ENCODE measurements at regions not wholly inside any gene's neighbourhood (a gene's known extent, or its start where the extent isn't known, plus 50 kb on each side); places are given as distances from the start of the nearest gene placed in this dataset.
A peak's percentile ranks its signal among the peaks of the same experiment; 100 is the strongest.

DNA sequence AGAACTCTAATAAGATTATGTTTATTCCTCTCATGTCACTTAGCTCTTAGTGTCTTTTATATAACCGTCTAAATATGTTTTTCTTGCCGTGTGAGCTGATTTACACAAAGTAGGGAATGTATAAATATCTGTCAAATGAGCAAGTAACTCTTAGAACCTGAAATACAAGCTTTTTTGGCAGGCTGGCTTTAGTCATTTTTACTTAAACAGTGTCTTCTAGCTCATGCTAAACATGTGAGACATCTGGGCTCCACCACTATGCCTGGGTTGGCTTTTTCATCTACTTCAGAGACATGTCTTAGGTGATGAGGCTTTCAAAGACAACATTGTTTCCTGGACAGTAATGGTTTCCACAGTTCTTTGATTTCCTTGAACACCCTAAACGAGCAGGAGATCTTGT is 137.2 kb upstream of the ZNF608 start (continued):
- TF ChIP-seq, protein P1, sequence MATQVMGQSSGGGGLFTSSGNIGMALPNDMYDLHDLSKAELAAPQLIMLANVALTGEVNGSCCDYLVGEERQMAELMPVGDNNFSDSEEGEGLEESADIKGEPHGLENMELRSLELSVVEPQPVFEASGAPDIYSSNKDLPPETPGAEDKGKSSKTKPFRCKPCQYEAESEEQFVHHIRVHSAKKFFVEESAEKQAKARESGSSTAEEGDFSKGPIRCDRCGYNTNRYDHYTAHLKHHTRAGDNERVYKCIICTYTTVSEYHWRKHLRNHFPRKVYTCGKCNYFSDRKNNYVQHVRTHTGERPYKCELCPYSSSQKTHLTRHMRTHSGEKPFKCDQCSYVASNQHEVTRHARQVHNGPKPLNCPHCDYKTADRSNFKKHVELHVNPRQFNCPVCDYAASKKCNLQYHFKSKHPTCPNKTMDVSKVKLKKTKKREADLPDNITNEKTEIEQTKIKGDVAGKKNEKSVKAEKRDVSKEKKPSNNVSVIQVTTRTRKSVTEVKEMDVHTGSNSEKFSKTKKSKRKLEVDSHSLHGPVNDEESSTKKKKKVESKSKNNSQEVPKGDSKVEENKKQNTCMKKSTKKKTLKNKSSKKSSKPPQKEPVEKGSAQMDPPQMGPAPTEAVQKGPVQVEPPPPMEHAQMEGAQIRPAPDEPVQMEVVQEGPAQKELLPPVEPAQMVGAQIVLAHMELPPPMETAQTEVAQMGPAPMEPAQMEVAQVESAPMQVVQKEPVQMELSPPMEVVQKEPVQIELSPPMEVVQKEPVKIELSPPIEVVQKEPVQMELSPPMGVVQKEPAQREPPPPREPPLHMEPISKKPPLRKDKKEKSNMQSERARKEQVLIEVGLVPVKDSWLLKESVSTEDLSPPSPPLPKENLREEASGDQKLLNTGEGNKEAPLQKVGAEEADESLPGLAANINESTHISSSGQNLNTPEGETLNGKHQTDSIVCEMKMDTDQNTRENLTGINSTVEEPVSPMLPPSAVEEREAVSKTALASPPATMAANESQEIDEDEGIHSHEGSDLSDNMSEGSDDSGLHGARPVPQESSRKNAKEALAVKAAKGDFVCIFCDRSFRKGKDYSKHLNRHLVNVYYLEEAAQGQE (IDR thresholded peaks at IDR 0.05): no peak

DNA sequence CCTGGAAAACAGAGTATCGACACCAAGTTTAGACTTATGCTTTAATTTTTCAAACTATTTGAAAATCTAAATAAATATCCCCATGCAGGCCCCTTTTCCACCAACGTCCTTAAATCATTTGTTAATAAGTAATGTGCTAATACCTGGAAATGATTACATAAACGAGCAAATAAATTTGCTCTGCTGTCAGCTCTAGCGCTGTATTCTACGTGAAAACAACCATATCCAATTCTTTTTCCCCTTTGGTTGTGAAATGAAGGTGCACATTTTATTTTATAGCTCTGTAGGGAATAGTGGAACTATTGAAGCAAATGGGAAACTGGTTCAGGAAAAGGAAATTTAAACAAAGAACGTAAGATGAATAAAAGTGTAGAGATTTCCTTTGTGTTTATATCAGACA is 137.7 kb upstream of the ZNF608 start:
- peak overlapping the region in 1 of 2 donors; percentile 52 for H3K9ac ChIP-seq (ENCODE audit: low read depth in 1 of 2, low read length in 2 of 2)
- WGBS: 39% methylated on average over 6 of the region's 6 CpGs
- no peaks in the 10 kb centered on the region for H3K27me3 ChIP-seq (ENCODE audit: control insufficient read depth in 4 of 4, insufficient read depth in 4 of 4, low read length in 3 of 4)
- peak overlapping the region in 1 of 2 donors; percentile 35 for H3K27ac ChIP-seq (ENCODE audit: low read depth in 1 of 2, low read length in 2 of 2)
- no peak for TF ChIP-seq RXRA (IDR thresholded peaks at IDR 0.05)
- TF ChIP-seq HNF4A (conservative IDR thresholded peaks at IDR 0.05): peak; percentile 31 to 42
- TF ChIP-seq YY1 (IDR thresholded peaks at IDR 0.05): no peak
- TF ChIP-seq SP1 (IDR thresholded peaks at IDR 0.05): peak; percentile 59
- peak in 1 of 2 donors; percentile 53 for TF ChIP-seq RAD21 (IDR thresholded peaks at IDR 0.05)
- peaks cover 7 to 29% (median 8%) of the 10 kb centered on the region in 4 donors for H3K4me1 ChIP-seq (ENCODE audit: control insufficient read depth in 4 of 4, insufficient read depth in 4 of 4, low read length in 3 of 4)
- H3K4me3 ChIP-seq (ENCODE audit: low read depth in 1 of 3, low read length in 3 of 3): no peak overlapping the region
- no peak for DNase-seq (ENCODE audit: low spot score)
- H3K36me3 ChIP-seq (ENCODE audit: control insufficient read depth in 4 of 4, insufficient read depth in 3 of 4, low read depth in 1 of 4, low read length in 3 of 4): no peaks in the 10 kb centered on the region
- H3K9me3 ChIP-seq (ENCODE audit: control insufficient read depth in 4 of 4, low read length in 3 of 4): no peaks in the 10 kb centered on the region

DNA sequence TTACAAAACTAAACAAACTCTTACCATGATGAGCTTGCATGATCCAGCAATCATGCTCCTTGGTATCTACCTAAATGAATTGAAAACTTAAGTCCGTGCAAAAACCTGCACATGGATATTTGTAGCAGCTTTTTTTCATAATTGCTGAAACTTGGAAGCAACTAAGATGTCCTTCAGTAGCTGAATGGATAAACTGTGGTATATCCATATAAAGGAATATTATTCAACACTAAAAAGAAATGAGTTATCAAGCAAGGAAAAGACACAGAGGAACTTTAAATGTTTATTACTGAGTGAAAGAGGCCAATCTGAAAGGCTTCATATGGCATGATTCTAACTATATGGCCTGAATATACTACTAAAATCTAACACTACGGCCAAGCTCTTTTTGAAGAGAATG is 139.1 kb upstream of the ZNF608 start:
- Histone ChIP-seq H3K9me3 (ENCODE audit: control insufficient read depth in 4 of 4, low read length in 3 of 4) (no peaks in the 10 kb centered on the region), H3K36me3 (ENCODE audit: control insufficient read depth in 4 of 4, insufficient read depth in 3 of 4, low read depth in 1 of 4, low read length in 3 of 4) (no peaks in the 10 kb centered on the region), H3K27me3 (ENCODE audit: control insufficient read depth in 4 of 4, insufficient read depth in 4 of 4, low read length in 3 of 4) (no peaks in the 10 kb centered on the region), H3K27ac (ENCODE audit: low read depth in 1 of 2, low read length in 2 of 2) (no peak overlapping the region), H3K4me3 (ENCODE audit: low read depth in 1 of 3, low read length in 3 of 3) (no peak overlapping the region), H3K4me1 (ENCODE audit: control insufficient read depth in 4 of 4, insufficient read depth in 4 of 4, low read length in 3 of 4) (peaks cover 8 to 33% (median 9%) of the 10 kb centered on the region in 4 donors), H3K9ac (ENCODE audit: low read depth in 1 of 2, low read length in 2 of 2) (no peak overlapping the region)
- DNase-seq (ENCODE audit: low spot score): no peak
- no peak for TF ChIP-seq EGR1 (IDR thresholded peaks at IDR 0.05; ENCODE audit: low read depth in 2 of 2)
- TF ChIP-seq, protein P2, sequence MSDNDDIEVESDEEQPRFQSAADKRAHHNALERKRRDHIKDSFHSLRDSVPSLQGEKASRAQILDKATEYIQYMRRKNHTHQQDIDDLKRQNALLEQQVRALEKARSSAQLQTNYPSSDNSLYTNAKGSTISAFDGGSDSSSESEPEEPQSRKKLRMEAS (IDR thresholded peaks at IDR 0.05): no peak
- no peak for TF ChIP-seq JUND (IDR thresholded peaks at IDR 0.05)
- no peak for TF ChIP-seq NR2F2 (IDR thresholded peaks at IDR 0.05)
- TF ChIP-seq TAF1 (conservative IDR thresholded peaks at IDR 0.05): no peak
- TF ChIP-seq GABPA (IDR thresholded peaks at IDR 0.05 in 1 of 2, conservative IDR thresholded peaks at IDR 0.05 in 1 of 2): no peak
- 98% methylated on average over 2 of the region's 2 CpGs for WGBS

DNA sequence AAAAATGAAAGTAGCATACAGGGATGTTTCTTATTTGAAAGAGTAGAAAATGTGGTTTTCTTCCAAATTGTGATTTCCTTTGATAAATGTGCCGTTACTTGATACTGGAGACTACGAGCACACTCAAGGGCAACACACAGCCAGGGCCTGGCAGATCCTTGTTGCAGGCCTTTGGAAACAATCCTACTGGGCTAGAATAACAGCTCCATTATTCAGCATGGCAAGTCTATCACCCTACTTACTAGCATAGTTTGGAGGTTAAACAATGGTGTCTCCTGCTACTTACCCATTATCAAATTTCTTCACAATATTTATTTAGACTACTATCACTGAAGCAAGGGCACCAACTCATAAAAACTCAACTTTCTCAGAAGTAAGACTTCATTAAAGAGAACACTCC is 140.8 kb upstream of the ZNF608 start:
- DNase-seq (ENCODE audit: low spot score): no peak
- WGBS: 75% methylated on average over 2 of the region's 2 CpGs
- no peaks in the 10 kb centered on the region for H3K27me3 ChIP-seq (ENCODE audit: control insufficient read depth in 4 of 4, insufficient read depth in 4 of 4, low read length in 3 of 4)
- H3K4me3 ChIP-seq (ENCODE audit: low read depth in 1 of 3, low read length in 3 of 3): no peak overlapping the region
- no peaks in the 10 kb centered on the region for H3K36me3 ChIP-seq (ENCODE audit: control insufficient read depth in 4 of 4, insufficient read depth in 3 of 4, low read depth in 1 of 4, low read length in 3 of 4)
- no peaks in the 10 kb centered on the region for H3K9me3 ChIP-seq (ENCODE audit: control insufficient read depth in 4 of 4, low read length in 3 of 4)
- H3K27ac ChIP-seq (ENCODE audit: low read depth in 1 of 2, low read length in 2 of 2): peak overlapping the region; percentile 80 to 91
- H3K4me1 ChIP-seq (ENCODE audit: control insufficient read depth in 4 of 4, insufficient read depth in 4 of 4, low read length in 3 of 4): peaks cover 8 to 33% (median 9%) of the 10 kb centered on the region in 4 donors
- H3K9ac ChIP-seq (ENCODE audit: low read depth in 1 of 2, low read length in 2 of 2): peak overlapping the region in 1 of 2 donors; percentile 88
- TF ChIP-seq FOXA2 (IDR thresholded peaks at IDR 0.05): no peak
- TF ChIP-seq YY1 (IDR thresholded peaks at IDR 0.05): no peak
- no peak for TF ChIP-seq GABPA (IDR thresholded peaks at IDR 0.05 in 1 of 2, conservative IDR thresholded peaks at IDR 0.05 in 1 of 2)
- TF ChIP-seq, protein P3, sequence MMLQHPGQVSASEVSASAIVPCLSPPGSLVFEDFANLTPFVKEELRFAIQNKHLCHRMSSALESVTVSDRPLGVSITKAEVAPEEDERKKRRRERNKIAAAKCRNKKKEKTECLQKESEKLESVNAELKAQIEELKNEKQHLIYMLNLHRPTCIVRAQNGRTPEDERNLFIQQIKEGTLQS (IDR thresholded peaks at IDR 0.05): no peak
- no peak for TF ChIP-seq FOXA1 (IDR thresholded peaks at IDR 0.05)
- TF ChIP-seq SP1 (IDR thresholded peaks at IDR 0.05): no peak
- TF ChIP-seq, protein P4, sequence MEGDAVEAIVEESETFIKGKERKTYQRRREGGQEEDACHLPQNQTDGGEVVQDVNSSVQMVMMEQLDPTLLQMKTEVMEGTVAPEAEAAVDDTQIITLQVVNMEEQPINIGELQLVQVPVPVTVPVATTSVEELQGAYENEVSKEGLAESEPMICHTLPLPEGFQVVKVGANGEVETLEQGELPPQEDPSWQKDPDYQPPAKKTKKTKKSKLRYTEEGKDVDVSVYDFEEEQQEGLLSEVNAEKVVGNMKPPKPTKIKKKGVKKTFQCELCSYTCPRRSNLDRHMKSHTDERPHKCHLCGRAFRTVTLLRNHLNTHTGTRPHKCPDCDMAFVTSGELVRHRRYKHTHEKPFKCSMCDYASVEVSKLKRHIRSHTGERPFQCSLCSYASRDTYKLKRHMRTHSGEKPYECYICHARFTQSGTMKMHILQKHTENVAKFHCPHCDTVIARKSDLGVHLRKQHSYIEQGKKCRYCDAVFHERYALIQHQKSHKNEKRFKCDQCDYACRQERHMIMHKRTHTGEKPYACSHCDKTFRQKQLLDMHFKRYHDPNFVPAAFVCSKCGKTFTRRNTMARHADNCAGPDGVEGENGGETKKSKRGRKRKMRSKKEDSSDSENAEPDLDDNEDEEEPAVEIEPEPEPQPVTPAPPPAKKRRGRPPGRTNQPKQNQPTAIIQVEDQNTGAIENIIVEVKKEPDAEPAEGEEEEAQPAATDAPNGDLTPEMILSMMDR (IDR thresholded peaks at IDR 0.05; ENCODE audit: low read depth, low read length, missing input control): no peak
- TF ChIP-seq, protein P1 (IDR thresholded peaks at IDR 0.05): no peak

Data from liver (tissue), 8 donors.